AG04450 (cell line): ENCODE measurements at regions not wholly inside any gene's neighbourhood (a gene's known extent, or its start where the extent isn't known, plus 50 kb on each side); places are given as distances from the start of the nearest gene placed in this dataset.
"Not testable (repeated sequence)": the region's sequence is repeated elsewhere in the genome, so short reads cannot be mapped to it uniquely, and the experiment has no call there.

Experiments
- CTCF ChIA-PET: fragments of 300-600, 350-600 bp; formaldehyde crosslinking; extraction: SDS; loops from one replicate; lab custom pipeline; 2022; ENCODE audit warnings: antibody characterized with exemption, inconsistent platforms; lab: Charles Lee
- POLR2A ChIA-PET: fragments of 350-600 bp; formaldehyde crosslinking; extraction: SDS; loops from one replicate; lab custom pipeline; 2021; ENCODE audit warnings: antibody characterized with exemption, inconsistent platforms; lab: Yijun Ruan, JAX
- DNase-seq: peaks from one replicate; pipeline ENCODE4 v3.0.0-alpha.2; 2011; ENCODE audit warnings: low read depth, low spot score
- H3K27ac ChIP-seq: one replicate; pipeline ENCODE4 v1.5.1; 2012; ENCODE audit warnings: low read depth, low read length, control low read depth
- H3K27me3 ChIP-seq: one replicate; pipeline ENCODE4 v1.6.0; 2012; ENCODE audit warnings: low read length; ENCODE audit not compliant: control insufficient read depth, insufficient read depth
- H3K4me3 ChIP-seq: 2 replicates; pipeline ENCODE4 v1.5.1; 2011; ENCODE audit warnings: mild to moderate bottlenecking, low read depth, low read length, control low read depth
- H3K9me3 ChIP-seq: 2 replicates; pipeline ENCODE4 v1.5.1; 2012; ENCODE audit warnings: low read length; ENCODE audit not compliant: control insufficient read depth, insufficient read depth
- CTCF ChIP-seq: IDR thresholded peaks from 2 replicates; pipeline ENCODE4 v1.5.1; 2011; ENCODE audit warnings: low read depth, low read length, control low read depth, inconsistent platforms

DNA sequence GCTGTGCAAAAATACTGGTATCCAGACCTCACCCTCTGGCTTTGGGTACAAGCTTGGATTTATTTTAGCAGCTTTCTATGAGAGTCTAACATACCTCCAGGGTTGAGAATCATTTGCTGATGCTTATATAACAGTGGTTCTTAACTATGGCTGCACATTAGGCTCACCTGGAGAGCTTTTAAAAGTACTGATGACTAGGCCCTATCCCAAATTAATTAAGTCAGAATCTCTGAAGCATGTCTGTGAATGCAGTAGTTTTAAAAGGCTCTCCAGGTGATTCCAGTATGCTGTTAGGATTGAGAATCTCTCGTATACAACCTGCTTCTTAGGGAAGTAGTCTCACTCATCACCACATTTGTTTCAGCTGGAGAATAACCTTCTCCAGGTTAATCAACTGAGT lies 99.2 kb downstream of the PDHA2 start:
- POLR2A ChIA-PET = no interaction called here
- Histone ChIP-seq H3K27ac (no peak overlapping the region), H3K27me3 (no peaks in the 10 kb centered on the region), H3K9me3 (peaks cover 4% of the 10 kb centered on the region; the same call in 1 of the 2 replicates), H3K4me3 (no peak overlapping the region)
- CTCF ChIA-PET = interaction anchor here (0.6 kb wide), 1 partner anchor 1567 kb away, joined by 3 read pairs; no protein-coding TSS in a partner anchor
- DNase-seq = no peak
- no peak for TF ChIP-seq CTCF

DNA sequence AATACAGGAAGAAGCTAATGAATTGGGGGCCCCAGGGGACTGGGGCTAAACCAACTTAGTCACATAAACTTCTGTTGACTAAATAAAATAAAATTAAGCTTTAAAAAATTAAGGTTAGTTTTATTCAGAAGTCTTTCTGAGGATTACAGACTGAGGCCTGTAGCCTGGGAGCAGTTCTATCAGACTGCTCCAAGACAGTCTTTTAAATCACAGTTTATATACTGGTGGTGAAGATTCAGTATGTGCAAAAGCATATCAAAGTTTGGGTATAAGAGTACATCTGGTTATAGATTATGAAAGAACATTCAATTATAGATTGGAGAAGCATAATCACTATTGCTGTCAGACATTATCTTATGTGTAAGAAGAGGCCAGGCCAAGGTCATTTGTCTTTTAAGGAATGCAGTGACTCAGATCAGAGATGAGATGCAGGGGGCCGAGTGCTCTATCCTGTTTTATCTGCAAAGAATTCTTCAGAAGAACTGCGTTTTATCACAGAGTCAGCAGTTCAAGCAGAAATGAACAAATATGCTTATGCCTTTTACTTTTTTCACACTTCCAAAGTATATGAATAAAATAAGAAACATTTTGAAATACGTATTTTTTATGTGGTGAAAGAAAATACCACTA lies 109.4 kb downstream of the PDHA2 start:
- no peaks in the 10 kb centered on the region for H3K9me3 ChIP-seq
- ChIA-PET POLR2A (no interaction called here), CTCF (no interaction called here)
- no peaks in the 10 kb centered on the region for H3K27me3 ChIP-seq
- H3K4me3 ChIP-seq = no peak overlapping the region
- no peak for DNase-seq
- TF ChIP-seq CTCF = no peak
- H3K27ac ChIP-seq = no peak overlapping the region

- Histone ChIP-seq H3K27me3 (no peaks in the 10 kb centered on the region), H3K9me3 (no peaks in the 10 kb centered on the region), H3K4me3 (no peak overlapping the region), H3K27ac (no peak overlapping the region)
- ChIA-PET CTCF (no interaction called here), POLR2A (no interaction called here)
- no peak for DNase-seq
- TF ChIP-seq CTCF = no peak
Measured at GRCh38 chr4:95949808-95950207, 109.9 kb downstream of the PDHA2 start.

GRCh38 chr4:95952538-95952937 lies 112.6 kb downstream of the PDHA2 start:
- H3K27ac ChIP-seq, H3K27me3 ChIP-seq, DNase-seq, CTCF ChIA-PET, H3K9me3 ChIP-seq, H3K4me3 ChIP-seq, POLR2A ChIA-PET: not testable (repeated sequence)

DNA sequence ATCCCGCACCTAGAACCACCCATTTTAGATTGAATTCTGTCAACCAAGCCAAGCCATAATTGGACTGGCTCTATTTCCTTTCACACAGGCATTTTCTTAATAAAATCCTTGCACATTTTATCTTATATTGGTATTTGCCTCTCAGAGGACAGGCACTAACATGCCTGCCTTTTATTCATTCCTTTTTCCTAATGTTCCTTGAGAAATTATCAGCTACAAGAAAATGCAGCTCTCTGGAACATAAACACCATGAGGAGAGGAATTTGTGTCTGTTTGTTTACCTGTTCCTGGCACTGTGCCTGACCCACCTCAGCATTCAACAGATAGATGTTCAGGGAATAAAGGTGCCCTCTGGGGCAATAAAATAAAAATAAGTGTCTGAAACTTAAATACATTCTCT lies 116.2 kb downstream of the PDHA2 start:
- TF ChIP-seq CTCF = no peak
- ChIA-PET POLR2A (no interaction called here), CTCF (no interaction called here)
- no peak for DNase-seq
- H3K4me3 ChIP-seq = no peak overlapping the region
- no peaks in the 10 kb centered on the region for H3K9me3 ChIP-seq
- no peaks in the 10 kb centered on the region for H3K27me3 ChIP-seq
- H3K27ac ChIP-seq = no peak overlapping the region
